Mesendoderm (in vitro differentiated cells): ENCODE measurements at regions not wholly inside any gene's neighbourhood (a gene's known extent, or its start where the extent isn't known, plus 50 kb on each side); places are given as distances from the start of the nearest gene placed in this dataset.

Experiments used
- DNase-seq: peaks from one replicate; pipeline ENCODE4 v3.0.0; 2013
- H2AK5ac ChIP-seq: 2 replicates; pipeline ENCODE4 v1.6.1; 2013; ENCODE audit warnings: low read length, inconsistent platforms
- H2BK120ac ChIP-seq: 2 replicates; pipeline ENCODE4 v1.6.1; 2013; ENCODE audit warnings: low read depth, mild to moderate bottlenecking, low read length, moderate library complexity, mixed read lengths
- H2BK15ac ChIP-seq: replicated peaks from 2 replicates; pipeline ENCODE4 v1.6.1; 2013; ENCODE audit warnings: low read depth, mild to moderate bottlenecking, moderate library complexity
- H2BK5ac ChIP-seq: 2 replicates; pipeline ENCODE4 v1.6.1; 2013; ENCODE audit warnings: low read length, inconsistent platforms
- H3K18ac ChIP-seq: 2 replicates; pipeline ENCODE4 v1.6.1; 2013; ENCODE audit warnings: mild to moderate bottlenecking, low read length, mixed read lengths
- H3K23ac ChIP-seq: one replicate; pipeline ENCODE4 v1.6.1; 2013; ENCODE audit warnings: low read length
- H3K27ac ChIP-seq: 2 replicates; pipeline ENCODE4 v1.5.1; 2013; ENCODE audit warnings: low read depth, mild to moderate bottlenecking, inconsistent platforms, low read length, moderate library complexity
- H3K27me3 ChIP-seq: 2 replicates; pipeline ENCODE4 v1.6.1; 2013; ENCODE audit warnings: low read length, control low read depth, mild to moderate bottlenecking, inconsistent platforms; ENCODE audit not compliant: insufficient read depth, poor library complexity
- H3K36me3 ChIP-seq: 2 replicates; pipeline ENCODE4 v1.6.1; 2013; ENCODE audit warnings: low read length, inconsistent platforms; ENCODE audit not compliant: control insufficient read depth, insufficient read depth
- H3K4ac ChIP-seq: one replicate; pipeline ENCODE4 v1.6.1; 2013; ENCODE audit warnings: low read depth, mild to moderate bottlenecking, low read length, moderate library complexity
- H3K4me1 ChIP-seq: 2 replicates; pipeline ENCODE4 v1.6.1; 2013; ENCODE audit warnings: low read depth, low read length, inconsistent platforms; ENCODE audit not compliant: control insufficient read depth
- H3K4me2 ChIP-seq: 2 replicates; pipeline ENCODE4 v1.6.1; 2013; ENCODE audit warnings: low read length
- H3K4me3 ChIP-seq: 2 replicates; pipeline ENCODE4 v1.5.1; 2013; ENCODE audit warnings: mild to moderate bottlenecking, low read length
- H3K56ac ChIP-seq: one replicate; pipeline ENCODE4 v1.6.1; 2013; ENCODE audit warnings: low read length
- H3K79me1 ChIP-seq: 2 replicates; pipeline ENCODE4 v1.6.1; 2013; ENCODE audit warnings: low read length, inconsistent platforms
- H3K79me2 ChIP-seq: 2 replicates; pipeline ENCODE4 v1.6.1; 2013; ENCODE audit warnings: mild to moderate bottlenecking, low read length; ENCODE audit not compliant: control insufficient read depth, insufficient read depth
- H3K9ac ChIP-seq: 2 replicates; pipeline ENCODE4 v1.6.1; 2013; ENCODE audit warnings: low read length, inconsistent platforms
- H4K5ac ChIP-seq: one replicate; pipeline ENCODE4 v1.6.1; 2013; ENCODE audit warnings: low read length
- H4K8ac ChIP-seq: one replicate; pipeline ENCODE4 v1.6.1; 2013; ENCODE audit warnings: low read depth, mild to moderate bottlenecking, control low read depth, low read length, moderate library complexity
- WGBS: extraction: QIAGEN DNeasy Blood & Tissue Kit; methylation state at CpG from one replicate; pipeline ENCODE4 v1.1.7; 2013; ENCODE audit warnings: low lambda C conversion rate, missing lambda C conversion rate; ENCODE audit not compliant: insufficient coverage; ENCODE audit errors: extremely low coverage; 5-methylcytosine and 5-hydroxymethylcytosine counted together

GRCh38 chr16:56093055-56093454, 98.2 kb upstream of the GNAO1 start:
- H4K8ac ChIP-seq: no peak overlapping the region
- H3K18ac ChIP-seq: no peak overlapping the region
- no CpG with 5 or more reads among the region's 2 CpGs for WGBS
- H3K36me3 ChIP-seq: no peaks in the 10 kb centered on the region
- H3K27ac ChIP-seq: no peak overlapping the region
- H3K27me3 ChIP-seq: no peaks in the 10 kb centered on the region
- no peak overlapping the region for H3K56ac ChIP-seq
- H3K23ac ChIP-seq: no peak overlapping the region
- H3K4me1 ChIP-seq: no peaks in the 10 kb centered on the region
- no peak overlapping the region for H4K5ac ChIP-seq
- H3K79me2 ChIP-seq: no peaks in the 10 kb centered on the region
- H2BK120ac ChIP-seq: no peak overlapping the region
- H2AK5ac ChIP-seq: no peak overlapping the region
- H3K4me3 ChIP-seq: no peak overlapping the region
- no peak for DNase-seq
- H3K4me2 ChIP-seq: no peak overlapping the region
- no peaks in the 10 kb centered on the region for H3K79me1 ChIP-seq
- H2BK15ac ChIP-seq: no peak overlapping the region
- no peak overlapping the region for H3K9ac ChIP-seq
- H3K4ac ChIP-seq: no peak overlapping the region
- H2BK5ac ChIP-seq: no peak overlapping the region

DNA sequence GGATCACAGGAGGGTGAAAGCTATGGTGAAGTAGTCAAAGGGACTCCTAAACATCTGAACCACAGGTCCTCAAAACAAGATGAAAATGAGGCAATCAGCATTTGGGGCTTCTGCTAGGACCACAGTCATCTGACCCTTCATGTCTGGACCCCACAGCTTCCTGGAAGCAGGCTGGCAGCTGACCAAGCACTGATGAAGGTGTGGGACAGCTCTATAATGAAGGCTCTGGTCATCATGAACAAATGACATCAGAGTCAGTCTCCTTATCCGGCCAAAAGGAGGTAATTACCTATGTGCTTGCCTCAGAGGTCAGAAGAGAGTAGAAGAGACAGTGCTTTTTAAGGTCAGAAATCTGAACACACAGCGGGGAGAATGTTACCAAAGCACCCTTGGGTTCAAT, 101.2 kb upstream of the GNAO1 start:
- Histone ChIP-seq H3K79me2 (no peaks in the 10 kb centered on the region), H3K27ac (no peak overlapping the region), H3K18ac (no peak overlapping the region), H3K4me1 (no peaks in the 10 kb centered on the region), H2BK120ac (no peak overlapping the region), H2AK5ac (no peak overlapping the region), H2BK5ac (no peak overlapping the region), H3K79me1 (no peaks in the 10 kb centered on the region), H4K8ac (no peak overlapping the region), H2BK15ac (no peak overlapping the region), H3K23ac (no peak overlapping the region), H4K5ac (no peak overlapping the region), H3K4ac (no peak overlapping the region), H3K36me3 (no peaks in the 10 kb centered on the region), H3K56ac (no peak overlapping the region), H3K4me2 (no peak overlapping the region), H3K9ac (no peak overlapping the region), H3K27me3 (no peaks in the 10 kb centered on the region), H3K4me3 (no peak overlapping the region)
- no peak for DNase-seq
- no CpG with 5 or more reads among the region's 2 CpGs for WGBS

- Histone ChIP-seq H4K5ac (no peak overlapping the region), H3K56ac (no peak overlapping the region), H3K36me3 (no peaks in the 10 kb centered on the region), H2BK5ac (no peak overlapping the region), H3K9ac (no peak overlapping the region), H3K4ac (no peak overlapping the region), H3K4me1 (no peaks in the 10 kb centered on the region), H3K4me3 (no peak overlapping the region), H2BK15ac (no peak overlapping the region), H3K18ac (no peak overlapping the region), H2AK5ac (no peak overlapping the region), H3K79me1 (no peaks in the 10 kb centered on the region), H3K4me2 (no peak overlapping the region), H3K23ac (no peak overlapping the region), H3K79me2 (no peaks in the 10 kb centered on the region), H4K8ac (no peak overlapping the region), H2BK120ac (no peak overlapping the region), H3K27ac (no peak overlapping the region), H3K27me3 (no peaks in the 10 kb centered on the region)
- no CpG with 5 or more reads among the region's 6 CpGs for WGBS
- DNase-seq: no peak
Observed at GRCh38 chr16:56087626-56088025, 103.7 kb upstream of the GNAO1 start.

DNA sequence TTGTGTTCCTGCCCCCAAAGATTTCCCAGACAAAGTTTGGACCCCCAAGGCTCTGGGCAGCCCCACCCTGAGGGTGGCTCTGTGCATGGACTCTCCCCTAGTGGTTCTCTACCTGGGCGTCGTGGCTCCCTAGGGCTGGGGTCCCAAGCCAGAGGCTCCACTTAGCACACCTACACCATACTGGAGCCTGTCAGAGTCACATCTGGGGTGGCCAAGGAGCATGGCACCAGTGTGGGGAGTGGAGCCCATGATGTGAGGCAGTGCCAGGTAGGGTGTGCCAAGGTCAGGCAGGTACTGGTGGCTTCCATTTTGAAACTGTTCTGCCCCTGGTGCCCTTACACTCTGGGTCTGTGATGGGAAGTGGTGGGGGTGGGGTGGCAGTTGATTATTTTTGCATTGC, 109.9 kb upstream of the GNAO1 start:
- WGBS: no CpG with 5 or more reads among the region's 2 CpGs
- no peak for DNase-seq

DNA sequence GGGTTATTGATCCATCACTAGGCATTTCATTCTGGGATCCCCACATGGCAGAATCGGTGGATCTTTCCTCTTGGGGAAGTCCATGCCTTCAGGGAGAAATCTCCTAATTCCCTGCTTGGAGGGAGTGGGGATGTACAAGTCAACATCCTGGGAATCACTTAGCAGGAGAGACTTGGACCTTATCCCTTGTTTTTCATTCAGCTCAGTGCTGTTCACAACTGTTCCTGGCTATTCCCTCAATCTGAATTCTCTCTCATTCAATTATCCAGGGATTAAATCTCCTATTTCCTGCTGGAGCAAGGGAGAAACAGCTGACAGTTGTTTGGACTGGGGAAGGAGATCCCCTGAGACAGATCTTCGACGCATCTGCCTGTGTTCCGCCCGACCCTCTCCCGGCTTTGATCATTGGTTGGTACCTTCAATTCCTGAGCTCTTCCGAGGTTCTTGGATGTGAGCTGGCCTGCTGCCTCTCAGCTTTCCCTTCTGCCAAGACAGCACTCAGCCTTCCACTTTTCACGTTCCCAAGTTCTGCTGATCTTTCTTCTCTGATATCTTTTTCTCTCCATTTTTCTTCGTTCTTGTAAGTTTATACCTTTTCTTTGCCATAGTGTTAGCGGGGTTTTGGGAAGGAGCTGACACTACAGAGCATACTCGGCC, 115.4 kb upstream of the GNAO1 start:
- no peaks in the 10 kb centered on the region for H3K79me2 ChIP-seq
- no peaks in the 10 kb centered on the region for H3K79me1 ChIP-seq
- H3K56ac ChIP-seq: no peak overlapping the region
- no peak for DNase-seq
- H4K8ac ChIP-seq: no peak overlapping the region
- no peak overlapping the region for H3K23ac ChIP-seq
- no peaks in the 10 kb centered on the region for H3K4me1 ChIP-seq
- no CpG with 5 or more reads among the region's 11 CpGs for WGBS
- H3K27me3 ChIP-seq: no peaks in the 10 kb centered on the region
- H3K36me3 ChIP-seq: no peaks in the 10 kb centered on the region
- no peak overlapping the region for H3K18ac ChIP-seq
- H2BK120ac ChIP-seq: no peak overlapping the region
- H3K27ac ChIP-seq: no peak overlapping the region
- no peak overlapping the region for H4K5ac ChIP-seq
- no peak overlapping the region for H3K4me3 ChIP-seq
- H2BK5ac ChIP-seq: no peak overlapping the region
- H3K4me2 ChIP-seq: no peak overlapping the region
- no peak overlapping the region for H2AK5ac ChIP-seq
- no peak overlapping the region for H3K4ac ChIP-seq
- no peak overlapping the region for H2BK15ac ChIP-seq
- no peak overlapping the region for H3K9ac ChIP-seq

More for the DNA sequence above, 109.9 kb upstream of the GNAO1 start:
- no peaks in the 10 kb centered on the region for H3K79me1 ChIP-seq
- no peaks in the 10 kb centered on the region for H3K4me1 ChIP-seq
- no peak overlapping the region for H3K4ac ChIP-seq
- H3K56ac ChIP-seq: no peak overlapping the region
- no peaks in the 10 kb centered on the region for H3K27me3 ChIP-seq
- no peak overlapping the region for H3K23ac ChIP-seq
- no peak overlapping the region for H3K4me3 ChIP-seq
- no peaks in the 10 kb centered on the region for H3K36me3 ChIP-seq
- no peak overlapping the region for H3K18ac ChIP-seq
- H4K8ac ChIP-seq: no peak overlapping the region
- no peak overlapping the region for H2AK5ac ChIP-seq
- H3K4me2 ChIP-seq: no peak overlapping the region
- H3K27ac ChIP-seq: no peak overlapping the region
- H2BK5ac ChIP-seq: no peak overlapping the region
- no peak overlapping the region for H2BK120ac ChIP-seq
- no peaks in the 10 kb centered on the region for H3K79me2 ChIP-seq
- H2BK15ac ChIP-seq: no peak overlapping the region
- no peak overlapping the region for H4K5ac ChIP-seq
- H3K9ac ChIP-seq: no peak overlapping the region

DNA sequence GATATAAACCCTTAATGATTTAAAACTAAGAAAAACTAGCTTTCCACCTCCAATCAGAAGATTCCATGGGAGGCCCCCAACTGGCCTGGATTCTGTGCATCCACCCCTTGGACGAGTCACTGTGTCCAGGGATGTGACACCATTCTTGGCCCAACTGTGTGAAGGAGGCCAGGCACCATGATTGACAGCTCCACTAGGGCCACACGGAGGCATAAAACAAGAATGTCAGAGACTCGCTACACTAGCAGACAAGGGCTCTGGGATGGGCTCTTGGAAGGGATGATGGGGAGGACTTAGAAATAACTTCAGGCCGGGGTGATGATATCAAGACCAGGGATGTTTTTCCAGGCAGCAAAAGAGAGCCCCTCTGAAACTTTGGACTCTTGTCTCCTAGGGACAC, 117.8 kb upstream of the GNAO1 start:
- no CpG with 5 or more reads among the region's 4 CpGs for WGBS
- H3K27ac ChIP-seq: no peak overlapping the region

More for the DNA sequence above, 117.8 kb upstream of the GNAO1 start:
- H3K79me1 ChIP-seq: no peaks in the 10 kb centered on the region
- no peak overlapping the region for H3K56ac ChIP-seq
- no peak overlapping the region for H2BK15ac ChIP-seq
- no peak overlapping the region for H2BK120ac ChIP-seq
- H3K79me2 ChIP-seq: no peaks in the 10 kb centered on the region
- H4K8ac ChIP-seq: no peak overlapping the region
- H3K4me1 ChIP-seq: no peaks in the 10 kb centered on the region
- no peak overlapping the region for H2BK5ac ChIP-seq
- H3K4me2 ChIP-seq: no peak overlapping the region
- H3K9ac ChIP-seq: no peak overlapping the region
- no peak overlapping the region for H4K5ac ChIP-seq
- DNase-seq: no peak
- no peak overlapping the region for H3K18ac ChIP-seq
- no peaks in the 10 kb centered on the region for H3K27me3 ChIP-seq
- H2AK5ac ChIP-seq: no peak overlapping the region
- no peak overlapping the region for H3K4ac ChIP-seq
- H3K23ac ChIP-seq: no peak overlapping the region
- no peak overlapping the region for H3K4me3 ChIP-seq
- H3K36me3 ChIP-seq: no peaks in the 10 kb centered on the region
